HG02943 (cell line): ENCODE measurements at regions not wholly inside any gene's neighbourhood (a gene's known extent, or its start where the extent isn't known, plus 50 kb on each side); places are given as distances from the start of the nearest gene placed in this dataset.
"Not testable (repeated sequence)": the region's sequence is repeated elsewhere in the genome, so short reads cannot be mapped to it uniquely, and the experiment has no call there.

Experiments used
- ATAC-seq: cut with Tn5 transposase; IDR thresholded peaks from one replicate; pipeline ENCODE4 v1.9.1; 2021; ENCODE audit warnings: mild to moderate bottlenecking, low read depth, moderate library complexity; ENCODE audit not compliant: unreplicated experiment

DNA sequence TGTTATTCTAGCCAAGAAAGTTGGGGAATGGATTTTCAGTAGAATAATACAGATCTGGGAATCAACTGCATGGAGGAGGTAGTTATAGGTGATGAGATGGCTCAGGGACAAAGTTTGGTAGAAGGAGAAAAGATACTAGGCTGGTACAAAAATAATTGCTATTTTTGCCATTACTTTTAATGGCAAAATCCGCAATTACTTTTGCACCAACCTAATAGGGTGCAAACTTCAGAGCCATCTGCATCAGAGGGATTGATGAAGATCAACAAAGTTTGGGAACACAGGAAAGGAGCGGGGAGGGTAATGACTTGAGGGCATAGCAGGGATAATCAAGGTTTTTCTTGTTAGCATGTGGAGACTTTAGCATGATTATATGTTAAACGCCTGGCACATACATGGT, 178.7 kb upstream of the ROPN1B start:
- not testable (repeated sequence) for ATAC-seq

DNA sequence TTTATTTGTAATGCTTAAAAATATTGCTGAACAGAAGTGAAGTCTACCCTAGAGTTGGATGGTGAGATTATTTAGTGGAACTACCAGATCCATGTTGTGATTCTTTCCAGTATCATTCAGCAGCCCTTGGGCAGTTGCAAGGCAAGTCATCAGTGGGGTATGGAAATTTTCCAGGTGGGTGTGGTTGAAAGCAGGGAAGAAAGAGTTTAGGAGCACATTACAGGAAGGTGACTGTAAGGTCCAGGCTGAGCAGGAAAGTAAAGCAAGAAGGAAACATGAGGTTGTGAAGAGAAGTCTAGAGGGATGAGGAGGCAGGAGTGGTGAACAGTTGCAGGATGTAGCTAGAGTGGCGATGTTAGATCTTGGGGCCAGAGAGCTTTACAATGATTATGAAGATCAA, 178.0 kb upstream of the ROPN1B start:
- ATAC-seq, result not testable (repeated sequence)

DNA sequence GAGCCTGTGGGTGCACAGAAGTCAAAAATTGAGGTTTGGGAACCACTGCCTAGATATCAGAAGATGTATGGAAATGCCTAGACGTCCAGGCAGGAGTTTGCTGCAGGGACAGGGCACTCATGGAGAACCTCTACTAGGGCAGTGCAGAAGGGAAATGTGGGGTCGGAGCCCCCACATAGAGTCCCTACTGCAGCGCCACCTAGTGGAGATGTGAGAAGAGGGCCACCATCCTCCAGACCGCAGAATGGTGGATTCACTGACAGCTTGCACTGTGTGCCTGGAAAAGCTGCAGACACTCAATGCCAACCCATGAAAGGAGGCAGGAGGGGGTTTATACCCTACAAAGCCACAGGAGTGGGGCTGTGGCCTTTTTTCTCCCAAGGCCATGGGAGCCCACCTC, 159.0 kb upstream of the ROPN1B start:
- not testable (repeated sequence) for ATAC-seq

DNA sequence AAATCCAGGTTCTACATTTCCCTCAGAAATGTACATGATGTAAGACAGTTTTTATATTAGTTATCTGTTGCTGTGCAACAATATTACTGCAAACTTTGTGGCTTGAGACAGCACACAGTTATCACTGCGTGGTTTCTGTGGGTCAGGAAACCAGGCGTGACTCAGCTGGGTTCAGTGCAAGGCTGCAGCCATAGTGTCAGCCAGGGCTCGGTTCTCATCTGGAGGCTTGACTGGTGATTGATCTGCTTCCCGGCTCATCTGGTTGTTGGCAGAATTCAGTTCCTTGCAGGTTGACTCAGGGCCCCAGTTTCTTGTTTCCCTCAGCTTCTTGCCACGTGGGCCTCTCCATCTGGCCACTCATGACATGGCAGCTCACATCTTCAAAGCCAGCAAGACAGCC, 146.8 kb upstream of the ROPN1B start:
- ATAC-seq, result not testable (repeated sequence)

DNA sequence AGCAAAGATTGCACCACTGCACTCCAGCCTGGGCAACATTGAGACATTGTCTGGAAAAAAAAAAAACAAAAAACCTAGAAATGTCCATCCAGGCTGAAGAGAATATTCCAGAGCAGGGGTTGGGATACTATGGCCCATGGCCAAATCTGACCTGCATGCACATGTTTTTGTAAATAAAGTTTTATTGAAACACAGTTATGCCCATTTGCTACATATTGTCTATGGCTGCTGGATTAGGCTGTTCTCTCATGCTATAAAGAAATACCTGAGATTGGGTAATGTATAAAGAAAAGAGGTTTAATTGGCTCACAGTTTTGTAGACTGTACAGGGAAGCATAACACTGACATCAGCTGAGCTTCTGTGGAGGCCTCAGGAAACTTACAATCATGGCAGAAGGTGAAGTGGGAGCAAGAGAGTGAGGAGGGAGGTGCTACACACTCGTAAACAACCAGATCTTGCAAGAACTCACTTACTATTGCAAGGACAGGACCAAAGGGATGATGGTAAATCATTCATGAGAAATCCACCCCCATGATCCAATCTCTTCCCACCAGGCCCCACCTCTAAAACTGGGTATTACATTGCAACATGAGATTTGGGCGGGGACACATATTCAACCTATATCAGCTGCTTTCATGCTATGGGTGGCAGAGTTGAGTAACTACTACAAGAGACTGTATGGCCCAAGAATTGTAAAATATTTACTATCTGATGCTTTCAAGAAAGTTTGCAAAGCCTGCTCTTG, 137.8 kb upstream of the ROPN1B start:
- ATAC-seq, result not testable (repeated sequence)

DNA sequence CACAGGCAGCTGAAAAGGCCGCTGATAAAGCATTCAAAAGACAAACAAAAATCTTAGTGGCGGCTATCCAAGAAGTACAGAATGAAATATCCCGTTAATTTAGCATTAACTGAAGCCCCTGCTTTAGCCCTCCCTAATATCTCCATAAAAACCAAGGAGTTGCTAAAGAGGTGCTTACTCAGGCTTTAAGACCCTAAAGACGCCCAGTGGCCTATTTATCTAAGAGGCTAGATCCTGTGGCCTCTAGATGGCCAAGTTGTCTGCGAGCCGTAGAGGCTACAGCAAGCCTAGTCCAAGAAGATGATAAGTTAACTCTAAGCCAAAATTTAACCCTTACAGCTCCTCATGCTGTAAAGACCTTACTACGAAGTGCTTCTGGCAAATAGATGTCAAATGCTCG, 133.4 kb upstream of the ROPN1B start:
- not testable (repeated sequence) for ATAC-seq

DNA sequence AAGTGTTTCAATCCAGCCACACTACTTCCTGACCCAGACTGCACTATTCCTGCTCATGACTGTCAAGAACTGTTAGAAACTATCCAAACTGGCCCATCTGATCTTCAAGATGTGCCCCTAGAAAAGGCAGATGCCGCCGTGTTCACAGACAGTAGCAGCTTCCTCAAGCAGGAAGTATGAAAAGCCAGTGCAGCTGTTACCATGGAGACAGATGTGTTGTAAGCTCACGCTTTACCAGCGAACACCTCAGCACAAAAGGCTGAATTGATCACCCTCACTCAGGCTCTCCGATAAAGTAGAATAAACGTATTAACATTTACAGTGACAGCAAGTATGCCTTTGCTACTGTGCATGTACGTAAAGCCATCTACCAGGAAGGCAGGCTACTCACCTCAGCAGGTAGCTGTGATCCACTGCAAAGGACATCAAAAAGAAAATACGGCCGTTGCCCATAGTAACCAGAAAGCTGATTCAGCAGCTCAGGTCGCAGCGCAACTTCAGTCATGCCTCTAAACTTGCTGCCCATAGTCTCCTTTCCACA, 132.9 kb upstream of the ROPN1B start:
- ATAC-seq, result not testable (repeated sequence)

DNA sequence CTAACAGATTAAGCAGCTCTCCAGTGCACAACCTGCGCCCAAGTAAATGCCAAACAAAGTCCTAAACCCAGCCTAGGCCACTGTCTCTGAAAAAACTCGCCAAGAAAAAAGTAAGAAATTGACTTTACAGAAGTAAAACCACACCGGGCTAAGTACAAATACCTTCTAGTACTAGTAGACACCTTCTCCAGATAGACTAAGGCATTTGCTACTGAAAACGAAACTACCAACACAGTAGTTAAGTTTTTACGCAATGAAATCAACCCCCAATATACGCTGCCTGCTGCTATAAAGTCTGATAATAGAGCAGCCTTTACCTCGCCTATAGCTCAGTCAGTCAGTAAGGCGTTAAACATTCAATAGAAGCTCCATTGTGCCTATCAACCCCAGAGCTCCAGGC, 132.2 kb upstream of the ROPN1B start:
- ATAC-seq, result not testable (repeated sequence)

DNA sequence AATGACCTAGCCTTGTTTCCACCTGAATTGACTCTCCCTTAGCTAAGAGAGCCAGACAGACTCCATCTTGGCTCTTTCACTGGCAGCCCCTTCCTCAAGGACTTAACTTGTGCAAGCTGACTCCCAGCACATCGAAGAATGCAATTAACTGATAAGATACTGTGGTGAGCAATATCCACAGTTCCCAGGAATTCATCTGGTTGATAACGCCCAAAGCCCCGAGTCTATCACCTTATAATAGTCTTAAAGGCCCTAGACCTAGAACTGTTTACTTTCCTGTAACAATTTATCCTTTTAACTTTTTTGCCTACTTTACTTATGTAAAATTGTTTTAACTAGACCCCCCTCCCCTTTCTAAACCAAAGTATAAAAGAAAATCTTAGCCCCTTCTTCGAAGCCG, 130.1 kb upstream of the ROPN1B start:
- ATAC-seq, result not testable (repeated sequence)

DNA sequence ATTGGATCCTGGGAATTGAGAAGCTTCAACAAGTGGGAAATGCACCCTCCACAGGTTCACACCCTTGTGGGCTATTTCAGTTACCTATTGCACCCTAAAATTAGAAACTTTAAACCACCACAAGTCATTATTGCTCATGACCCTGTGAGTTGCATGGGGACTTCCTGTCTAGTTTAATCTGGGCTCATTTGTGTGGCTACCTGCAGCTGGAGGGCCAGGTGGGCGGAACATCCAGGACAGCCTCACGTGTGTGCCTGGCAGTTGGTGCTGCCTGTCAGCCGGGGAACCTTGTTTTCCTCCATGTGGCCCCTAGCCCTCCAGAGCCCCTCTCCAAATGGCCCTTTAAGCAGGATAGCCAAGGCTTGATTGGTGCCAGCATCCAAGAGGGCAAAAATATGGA, 128.5 kb upstream of the ROPN1B start:
- not testable (repeated sequence) for ATAC-seq

DNA sequence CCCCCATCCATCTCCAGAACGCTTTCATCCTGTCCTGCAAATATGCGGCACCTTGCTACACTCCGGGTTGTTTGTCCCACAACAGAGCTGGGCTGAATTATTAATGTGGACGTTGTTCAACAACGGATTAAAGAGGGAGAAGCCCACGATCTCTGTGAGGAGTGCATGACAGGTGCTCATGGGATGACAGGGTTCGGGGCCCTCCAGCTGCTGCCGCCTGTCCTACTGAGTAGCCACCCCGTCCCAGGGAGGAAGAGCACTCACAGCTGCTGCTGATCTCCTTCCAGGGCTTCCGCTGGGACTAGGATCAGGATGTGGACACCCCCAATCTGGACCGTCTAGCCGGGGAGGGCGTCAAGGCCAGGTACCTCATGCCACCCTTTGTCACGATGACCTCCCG, 121.0 kb upstream of the ROPN1B start:
- not testable (repeated sequence) for ATAC-seq

DNA sequence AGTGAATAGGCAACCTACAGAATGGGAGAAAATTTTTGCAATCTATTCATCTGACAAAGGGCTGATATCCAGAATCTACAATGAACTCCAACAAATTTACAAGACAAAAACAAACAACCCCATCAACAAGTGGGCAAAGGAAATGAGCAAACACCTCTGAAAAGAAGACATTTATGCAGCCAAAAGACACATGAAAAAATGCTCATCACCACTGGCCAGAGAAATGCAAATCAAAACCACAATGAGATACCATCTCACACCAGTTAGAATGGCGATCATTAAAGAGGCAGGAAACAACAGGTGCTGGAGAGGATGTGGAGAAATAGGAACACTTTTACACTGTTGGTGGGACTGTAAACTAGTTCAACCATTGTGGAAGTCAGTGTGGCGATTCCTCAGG, 114.0 kb upstream of the ROPN1B start:
- not testable (repeated sequence) for ATAC-seq

DNA sequence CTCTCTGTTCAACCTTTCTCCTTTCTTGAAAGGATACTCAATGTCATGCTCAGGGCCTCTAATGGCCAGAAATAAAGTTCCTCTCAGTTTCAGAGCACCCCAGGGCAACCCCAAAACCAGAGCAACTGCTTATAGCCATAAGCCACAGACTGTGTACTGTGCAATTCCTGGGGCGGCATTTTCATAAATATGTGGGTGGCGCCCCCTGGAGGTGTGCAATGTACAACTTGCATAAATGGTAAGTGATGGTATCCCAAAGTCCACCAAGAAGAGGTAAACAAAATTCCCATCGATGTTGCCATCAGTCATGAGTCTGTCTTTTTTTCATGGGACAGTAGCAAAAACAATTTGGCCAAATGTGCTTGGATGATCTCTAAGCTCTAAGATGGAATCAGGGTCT, 108.4 kb upstream of the ROPN1B start:
- ATAC-seq, result not testable (repeated sequence)

DNA sequence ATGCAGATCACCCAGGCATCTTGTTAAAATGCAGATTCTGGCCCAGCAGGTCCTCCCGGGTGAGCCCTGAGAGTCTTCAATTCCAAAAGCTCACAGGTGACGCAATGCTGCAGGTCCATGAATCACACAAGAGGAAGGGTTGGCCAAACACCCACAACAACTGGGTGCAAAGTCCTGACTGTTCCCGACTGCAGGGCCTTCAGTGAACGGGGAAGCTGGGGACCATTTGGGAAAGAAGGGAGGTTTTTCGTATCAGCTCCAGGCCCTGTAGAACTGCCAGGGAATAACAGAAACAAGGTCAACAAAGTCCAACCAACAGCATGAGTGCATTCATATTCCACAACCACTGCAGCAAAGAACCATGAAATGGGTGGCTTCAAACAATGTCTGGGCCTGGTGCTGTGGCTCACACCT, 106.1 kb upstream of the ROPN1B start:
- ATAC-seq, result not testable (repeated sequence)

DNA sequence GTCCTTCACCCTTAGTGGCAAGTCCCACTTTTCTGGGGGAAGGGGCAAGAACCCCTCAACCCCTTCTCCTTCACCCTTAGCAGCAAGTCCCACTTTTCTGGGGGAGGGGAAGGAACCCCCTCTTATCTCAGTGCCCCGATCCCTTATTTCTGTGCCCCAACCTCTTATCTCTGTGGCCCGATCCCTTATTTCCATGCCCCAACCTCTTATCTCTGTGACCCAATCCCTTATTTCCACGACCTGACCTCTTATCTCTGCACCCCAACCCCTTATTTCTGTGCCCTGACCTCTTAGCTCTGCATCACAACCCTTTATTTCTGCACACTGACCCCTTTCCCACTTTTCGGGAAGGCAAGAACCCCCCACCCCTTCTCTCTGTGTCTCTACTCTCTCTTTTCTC, 104.4 kb upstream of the ROPN1B start:
- not testable (repeated sequence) for ATAC-seq

DNA sequence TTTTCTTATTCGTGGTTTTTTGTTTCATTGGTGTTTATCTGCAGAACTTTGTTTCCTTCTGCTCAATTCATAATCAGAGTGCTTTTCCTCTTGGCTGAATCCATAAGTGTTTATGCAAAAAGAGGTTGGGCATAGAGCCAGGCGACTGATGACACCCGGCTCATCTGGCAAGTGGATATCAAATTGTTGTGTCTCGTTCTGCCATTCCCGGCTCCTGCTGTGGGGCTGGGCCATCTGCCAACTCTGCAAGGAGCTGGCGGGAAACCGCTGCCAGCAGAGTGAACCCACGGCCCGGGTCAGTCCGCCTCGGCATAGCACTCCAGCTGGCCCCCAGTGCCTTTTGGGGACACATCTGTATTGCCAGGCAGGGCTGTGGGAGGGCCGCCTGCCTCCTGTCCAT, 83.0 kb upstream of the ROPN1B start:
- ATAC-seq, result not testable (repeated sequence)

DNA sequence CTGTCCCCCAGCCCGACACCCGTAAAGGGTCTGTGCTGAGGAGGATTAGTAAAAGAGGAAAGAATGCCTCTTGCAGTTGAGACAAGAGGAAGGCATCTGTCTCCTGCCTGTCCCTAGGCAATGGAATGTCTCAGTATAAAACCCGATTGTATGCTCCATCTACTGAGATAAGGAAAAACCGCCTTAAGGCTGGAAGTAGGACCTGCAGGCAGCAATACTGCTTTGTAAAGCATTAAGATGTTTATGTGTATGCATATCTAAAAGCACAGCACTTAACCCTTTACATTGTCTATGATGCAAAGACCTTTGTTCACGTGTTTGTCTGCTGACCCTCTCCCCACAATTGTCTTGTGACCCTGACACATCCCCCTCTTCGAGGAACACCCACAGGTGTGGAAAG, 69.8 kb upstream of the ROPN1B start:
- ATAC-seq, result not testable (repeated sequence)

DNA sequence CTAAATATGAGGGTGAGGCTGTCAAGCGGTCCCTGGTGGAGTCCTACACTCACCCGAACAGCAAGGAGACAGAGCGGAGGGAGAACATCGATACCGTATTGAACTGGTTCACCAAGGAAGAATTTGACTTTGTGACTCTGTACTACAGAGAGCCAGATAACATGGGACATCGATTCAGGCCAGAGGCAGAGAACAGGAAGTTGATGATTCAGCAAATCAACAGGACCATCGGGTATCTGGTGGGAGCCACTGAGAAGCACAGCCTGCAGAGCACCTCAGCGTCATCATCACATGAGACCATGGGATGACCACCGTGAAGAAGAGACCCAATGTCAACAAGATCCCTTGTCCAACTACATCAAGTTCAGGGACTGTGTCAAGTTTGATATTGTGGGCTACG, 67.5 kb upstream of the ROPN1B start:
- not testable (repeated sequence) for ATAC-seq

DNA sequence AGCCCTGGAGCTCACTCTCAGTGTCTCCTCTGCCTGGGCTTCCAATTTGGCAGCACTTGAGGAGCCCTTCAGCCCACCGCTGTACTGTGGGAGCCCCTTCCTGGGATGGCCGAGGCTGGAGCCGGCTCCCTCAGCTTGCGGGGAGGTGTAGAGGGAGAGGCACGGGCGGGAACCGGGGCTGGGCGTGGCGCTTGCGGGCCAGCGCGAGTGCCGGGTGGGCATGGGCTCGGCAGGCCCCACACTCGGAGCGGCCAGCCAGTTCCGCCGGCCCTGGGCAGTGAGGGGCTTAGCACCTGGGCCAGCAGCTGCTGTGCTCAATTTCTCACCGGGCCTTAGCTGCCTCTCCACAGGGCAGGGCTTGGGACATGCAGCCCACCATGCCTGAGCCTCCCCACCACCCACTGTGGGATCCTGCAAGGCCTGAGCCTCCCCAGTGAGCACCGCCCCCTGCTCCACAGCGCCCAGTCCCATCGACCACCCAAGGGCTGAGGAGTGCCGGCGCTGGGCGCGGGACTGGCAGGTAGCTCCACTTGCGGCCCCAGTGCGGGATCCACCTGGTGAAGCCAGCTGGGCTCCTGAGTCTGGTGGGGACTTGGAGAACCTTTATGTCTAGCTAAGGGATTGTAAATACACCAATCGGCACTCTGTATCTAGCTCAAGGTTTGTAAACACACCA, 65.1 kb upstream of the ROPN1B start:
- not testable (repeated sequence) for ATAC-seq

DNA sequence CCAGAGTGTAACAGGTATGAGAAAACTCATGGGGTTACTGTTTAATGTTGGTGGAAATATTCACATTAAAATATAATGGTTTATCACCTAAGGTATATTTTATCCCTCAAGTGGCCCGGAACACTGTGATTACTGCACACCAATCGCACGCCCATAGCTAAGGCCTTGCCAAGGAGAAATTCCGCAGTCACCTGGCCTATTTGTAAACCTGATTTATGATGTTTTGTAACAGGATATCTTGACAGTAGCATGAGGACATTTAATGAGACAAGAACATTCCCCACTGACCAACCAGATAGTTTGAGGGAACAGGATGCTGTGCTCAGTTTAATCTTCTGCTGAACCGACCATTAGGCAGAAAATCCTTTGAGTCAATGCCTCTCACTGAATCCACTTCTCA, 61.7 kb upstream of the ROPN1B start:
- not testable (repeated sequence) for ATAC-seq

DNA sequence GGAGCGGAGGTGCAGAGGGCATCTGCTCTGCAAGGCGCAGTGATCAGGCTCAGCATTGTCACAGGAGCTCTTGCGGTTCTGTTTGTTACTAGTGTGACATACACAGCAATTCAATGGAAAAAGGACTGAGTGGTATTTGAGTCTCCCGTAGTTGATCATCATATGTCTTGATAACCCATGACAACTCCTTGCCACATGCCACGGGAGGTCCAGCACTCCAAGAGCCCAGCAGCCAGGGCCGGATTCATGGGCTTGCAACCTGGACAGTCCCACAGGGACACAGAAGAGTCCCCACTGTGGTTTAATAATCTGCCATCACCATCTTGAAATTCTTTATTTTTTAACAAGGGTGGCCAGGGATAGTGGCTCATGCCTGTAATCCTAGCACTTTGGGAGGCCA, 58.1 kb upstream of the ROPN1B start:
- not testable (repeated sequence) for ATAC-seq
